ENCODE measurements at regions not wholly inside any gene's neighbourhood (a gene's known extent, or its start where the extent isn't known, plus 50 kb on each side); places are given as distances from the start of the nearest gene placed in this dataset.
"Not testable (repeated sequence)": the region's sequence is repeated elsewhere in the genome, so short reads cannot be mapped to it uniquely, and the experiment has no call there.

- no peak overlapping the region for H3K27ac Mint-ChIP-seq
- H3K9me3 Mint-ChIP-seq, result peaks cover 13 to 15% of the 10 kb centered on the region in 2 donors
- no peaks in the 10 kb centered on the region for H3K36me3 Mint-ChIP-seq
- DNase-seq (ENCODE audit: low spot score in 2 of 2), result no peak
- ATAC-seq, result no peak
Observed at GRCh38 chr2:78817430-78817829, 208.1 kb upstream of the REG3G start.

- no peak for ATAC-seq
- peaks cover 13 to 16% of the 10 kb centered on the region in 2 donors for H3K9me3 Mint-ChIP-seq
Observed at GRCh38 chr2:78832481-78832880, 193.0 kb upstream of the REG3G start.

GRCh38 chr2:78839259-78839658 lies 186.2 kb upstream of the REG3G start:
- no peak overlapping the region for H3K27ac Mint-ChIP-seq
- H3K9me3 Mint-ChIP-seq, result peaks cover 17 to 21% of the 10 kb centered on the region in 2 donors
- H3K36me3 Mint-ChIP-seq, result no peaks in the 10 kb centered on the region
- DNase-seq (ENCODE audit: low spot score in 2 of 2) (no peak), ATAC-seq (no peak)

More at GRCh38 chr2:78832481-78832880, 193.0 kb upstream of the REG3G start:
- Mint-ChIP-seq H3K36me3 (no peaks in the 10 kb centered on the region), H3K27ac (no peak overlapping the region)
- no peak for DNase-seq (ENCODE audit: low spot score in 2 of 2)

GRCh38 chr2:78840311-78840710 lies 185.2 kb upstream of the REG3G start:
- peaks cover 17 to 21% of the 10 kb centered on the region in 2 donors for H3K9me3 Mint-ChIP-seq
- H3K36me3 Mint-ChIP-seq, ATAC-seq: not testable (repeated sequence)

GRCh38 chr2:78845664-78846185 lies 179.8 kb upstream of the REG3G start:
- Mint-ChIP-seq H3K27ac (no peak overlapping the region), H3K9me3 (peaks cover 7 to 14% of the 10 kb centered on the region in 2 donors), H3K36me3 (no peaks in the 10 kb centered on the region)
- no peak for ATAC-seq
- DNase-seq (ENCODE audit: low spot score in 2 of 2), result no peak

More at GRCh38 chr2:78840311-78840710, 185.2 kb upstream of the REG3G start:
- DNase-seq (ENCODE audit: low spot score in 2 of 2); H3K27ac Mint-ChIP-seq: not testable (repeated sequence)

- Mint-ChIP-seq H3K27ac (no peak overlapping the region), H3K9me3 (peaks cover 16 to 17% of the 10 kb centered on the region in 2 donors), H3K36me3 (no peaks in the 10 kb centered on the region)
- DNase-seq (ENCODE audit: low spot score in 2 of 2), result no peak
- ATAC-seq, result no peak
Observed at GRCh38 chr2:78861546-78861945, 164.0 kb upstream of the REG3G start.

GRCh38 chr2:78864205-78864604 lies 161.3 kb upstream of the REG3G start:
- H3K27ac Mint-ChIP-seq, result no peak overlapping the region
- H3K36me3 Mint-ChIP-seq, result no peaks in the 10 kb centered on the region
- peaks cover 14% of the 10 kb centered on the region in 2 donors for H3K9me3 Mint-ChIP-seq
- DNase-seq (ENCODE audit: low spot score in 2 of 2) (no peak), ATAC-seq (no peak)

GRCh38 chr2:78865667-78866066 lies 159.8 kb upstream of the REG3G start:
- no peak for ATAC-seq
- Mint-ChIP-seq H3K27ac (no peak overlapping the region), H3K36me3 (no peaks in the 10 kb centered on the region), H3K9me3 (peaks cover 12 to 15% of the 10 kb centered on the region in 2 donors)
- no peak for DNase-seq (ENCODE audit: low spot score in 2 of 2)

- ATAC-seq, result no peak
- Mint-ChIP-seq H3K9me3 (peaks cover 5 to 14% of the 10 kb centered on the region in 2 donors), H3K36me3 (no peaks in the 10 kb centered on the region), H3K27ac (no peak overlapping the region)
- DNase-seq (ENCODE audit: low spot score in 2 of 2), result no peak
Observed at GRCh38 chr2:78870343-78870967, 155.0 kb upstream of the REG3G start.

GRCh38 chr2:78873526-78873925 lies 152.0 kb upstream of the REG3G start:
- no peaks in the 10 kb centered on the region for H3K36me3 Mint-ChIP-seq
- no peak overlapping the region for H3K27ac Mint-ChIP-seq
- ATAC-seq, result no peak
- no peak for DNase-seq (ENCODE audit: low spot score in 2 of 2)
- peaks cover 5 to 12% of the 10 kb centered on the region in 2 donors for H3K9me3 Mint-ChIP-seq

- H3K36me3 Mint-ChIP-seq, result no peaks in the 10 kb centered on the region
- ATAC-seq (no peak), DNase-seq (ENCODE audit: low spot score in 2 of 2) (no peak)
- no peak overlapping the region for H3K27ac Mint-ChIP-seq
- H3K9me3 Mint-ChIP-seq, result peaks cover 8 to 16% of the 10 kb centered on the region in 2 donors
Observed at GRCh38 chr2:78876316-78876688, 149.2 kb upstream of the REG3G start.

GRCh38 chr2:78887446-78887845 lies 138.1 kb upstream of the REG3G start:
- peaks cover 4% of the 10 kb centered on the region in 2 donors for H3K36me3 Mint-ChIP-seq
- H3K9me3 Mint-ChIP-seq, result peaks cover 16 to 24% of the 10 kb centered on the region in 2 donors
- no peak overlapping the region for H3K27ac Mint-ChIP-seq
- no peak for DNase-seq (ENCODE audit: low spot score in 2 of 2)
- no peak for ATAC-seq

- DNase-seq (ENCODE audit: low spot score in 2 of 2) (no peak), ATAC-seq (no peak)
- H3K9me3 Mint-ChIP-seq, result peaks cover 13 to 18% of the 10 kb centered on the region in 2 donors
- H3K27ac Mint-ChIP-seq, result no peak overlapping the region
- H3K36me3 Mint-ChIP-seq, result no peaks in the 10 kb centered on the region
Observed at GRCh38 chr2:78890935-78891334, 134.6 kb upstream of the REG3G start.

GRCh38 chr2:78892295-78892694 lies 133.2 kb upstream of the REG3G start:
- DNase-seq (ENCODE audit: low spot score in 2 of 2), result no peak
- peaks cover 18 to 22% of the 10 kb centered on the region in 2 donors for H3K9me3 Mint-ChIP-seq
- H3K27ac Mint-ChIP-seq, result no peak overlapping the region
- H3K36me3 Mint-ChIP-seq, result no peaks in the 10 kb centered on the region
- no peak for ATAC-seq

GRCh38 chr2:78895022-78895421 lies 130.5 kb upstream of the REG3G start:
- no peak for DNase-seq (ENCODE audit: low spot score in 2 of 2)
- ATAC-seq, result no peak
- no peaks in the 10 kb centered on the region for H3K36me3 Mint-ChIP-seq
- H3K9me3 Mint-ChIP-seq, result peaks cover 22 to 28% of the 10 kb centered on the region in 2 donors
- no peak overlapping the region for H3K27ac Mint-ChIP-seq

- DNase-seq (ENCODE audit: low spot score in 2 of 2) (no peak), ATAC-seq (no peak)
- H3K36me3 Mint-ChIP-seq, result no peaks in the 10 kb centered on the region
Observed at GRCh38 chr2:78896536-78896935, 129.0 kb upstream of the REG3G start.

GRCh38 chr2:78907089-78907488 lies 118.4 kb upstream of the REG3G start:
- Mint-ChIP-seq H3K27ac (no peak overlapping the region), H3K36me3 (no peaks in the 10 kb centered on the region), H3K9me3 (peaks cover 8 to 11% of the 10 kb centered on the region in 2 donors)
- DNase-seq (ENCODE audit: low spot score in 2 of 2) (no peak), ATAC-seq (no peak)

More at GRCh38 chr2:78896536-78896935, 129.0 kb upstream of the REG3G start:
- Mint-ChIP-seq H3K27ac (no peak overlapping the region), H3K9me3 (peaks cover 22 to 31% of the 10 kb centered on the region in 2 donors)

- no peaks in the 10 kb centered on the region for H3K36me3 Mint-ChIP-seq
- H3K9me3 Mint-ChIP-seq, result peaks cover 11 to 15% of the 10 kb centered on the region in 2 donors
- no peak for DNase-seq (ENCODE audit: low spot score in 2 of 2)
- ATAC-seq, result no peak
- H3K27ac Mint-ChIP-seq, result no peak overlapping the region
Observed at GRCh38 chr2:78908973-78909372, 116.5 kb upstream of the REG3G start.
